Tongue (tissue), 1 donor: ENCODE measurements at regions not wholly inside any gene's neighbourhood (a gene's known extent, or its start where the extent isn't known, plus 50 kb on each side); places are given as distances from the start of the nearest gene placed in this dataset.
A peak's percentile ranks its signal among the peaks of the same experiment; 100 is the strongest.
"Not testable (repeated sequence)": the region's sequence is repeated elsewhere in the genome, so short reads cannot be mapped to it uniquely, and the experiment has no call there.

Experiments used
- DNase-seq: peaks from one replicate; pipeline ENCODE4 v3.0.0-alpha.2; 2015

- DNase-seq, result peak; percentile 9
These were observed 1198.2 kb upstream of the AUTS2 start for GRCh38 chr7:68399991-68400590.

GRCh38 chr7:68400783-68401182 lies 1197.5 kb upstream of the AUTS2 start:
- no peak for DNase-seq

GRCh38 chr7:68401313-68401712 lies 1197.0 kb upstream of the AUTS2 start:
- DNase-seq, result no peak

- no peak for DNase-seq
These were observed 1191.8 kb upstream of the AUTS2 start for GRCh38 chr7:68406480-68406879.

- DNase-seq, result no peak
These were observed 1190.8 kb upstream of the AUTS2 start for GRCh38 chr7:68407460-68407859.

GRCh38 chr7:68408873-68409272 lies 1189.4 kb upstream of the AUTS2 start:
- DNase-seq, result no peak

- no peak for DNase-seq
These were observed 1188.4 kb upstream of the AUTS2 start for GRCh38 chr7:68409851-68410250.

- DNase-seq, result not testable (repeated sequence)
These were observed 1187.6 kb upstream of the AUTS2 start for GRCh38 chr7:68410693-68411092.

- no peak for DNase-seq
These were observed 1186.5 kb upstream of the AUTS2 start for GRCh38 chr7:68411742-68412141.

- no peak for DNase-seq
These were observed 1183.4 kb upstream of the AUTS2 start for GRCh38 chr7:68414631-68415425.

GRCh38 chr7:68417002-68417401 lies 1181.3 kb upstream of the AUTS2 start:
- DNase-seq, result no peak

- no peak for DNase-seq
These were observed 1180.6 kb upstream of the AUTS2 start for GRCh38 chr7:68417659-68418058.

- DNase-seq, result no peak
These were observed 1177.7 kb upstream of the AUTS2 start for GRCh38 chr7:68420342-68421192.

GRCh38 chr7:68421712-68422111 lies 1176.6 kb upstream of the AUTS2 start:
- no peak for DNase-seq

- no peak for DNase-seq
These were observed 1176.0 kb upstream of the AUTS2 start for GRCh38 chr7:68422281-68422680.

GRCh38 chr7:68423356-68423755 lies 1174.9 kb upstream of the AUTS2 start:
- no peak for DNase-seq

GRCh38 chr7:68424658-68425297 lies 1173.5 kb upstream of the AUTS2 start:
- no peak for DNase-seq

GRCh38 chr7:68425377-68425776 lies 1172.9 kb upstream of the AUTS2 start:
- DNase-seq, result no peak

GRCh38 chr7:68429411-68430117 lies 1168.7 kb upstream of the AUTS2 start:
- DNase-seq, result no peak

- no peak for DNase-seq
These were observed 1165.7 kb upstream of the AUTS2 start for GRCh38 chr7:68432585-68432984.

GRCh38 chr7:68433462-68434070 lies 1164.7 kb upstream of the AUTS2 start:
- DNase-seq, result no peak
